H9 (cell line): ENCODE measurements at regions not wholly inside any gene's neighbourhood (a gene's known extent, or its start where the extent isn't known, plus 50 kb on each side); places are given as distances from the start of the nearest gene placed in this dataset.

Experiments
- DNase-seq: peaks from one replicate; pipeline ENCODE4 v3.0.0-alpha.2; 2017
- H2AFZ ChIP-seq: one replicate; pipeline ENCODE4 v1.6.1; 2013; ENCODE audit warnings: mild to moderate bottlenecking, low read length, control low read depth, moderate library complexity
- H2AK5ac ChIP-seq: 2 replicates; pipeline ENCODE4 v1.6.1; 2013; ENCODE audit warnings: low read length, control low read depth, mixed read lengths; ENCODE audit not compliant: insufficient read length
- H2BK120ac ChIP-seq: one replicate; pipeline ENCODE4 v1.6.1; 2013; ENCODE audit warnings: low read depth, mild to moderate bottlenecking, low read length, control low read depth, inconsistent platforms; ENCODE audit not compliant: poor library complexity, severe bottlenecking
- H2BK12ac ChIP-seq: 2 replicates; pipeline ENCODE4 v1.6.1; 2013; ENCODE audit warnings: low read length, control low read depth, mixed read lengths, low read depth; ENCODE audit not compliant: insufficient read length
- H2BK15ac ChIP-seq: 2 replicates; pipeline ENCODE4 v1.6.1; 2013; ENCODE audit warnings: low read depth, low read length, control low read depth
- H2BK20ac ChIP-seq: one replicate; pipeline ENCODE4 v1.6.1; 2013; ENCODE audit warnings: low read depth, mild to moderate bottlenecking, low read length, control low read depth, inconsistent platforms; ENCODE audit not compliant: poor library complexity, severe bottlenecking
- H2BK5ac ChIP-seq: 2 replicates; pipeline ENCODE4 v1.6.1; 2013; ENCODE audit warnings: low read length, control low read depth, mixed read lengths; ENCODE audit not compliant: insufficient read length
- H3K14ac ChIP-seq: 2 replicates; pipeline ENCODE4 v1.6.1; 2013; ENCODE audit warnings: low read length, control low read depth; ENCODE audit not compliant: insufficient read depth
- H3K18ac ChIP-seq: 2 replicates; pipeline ENCODE4 v1.6.1; 2013; ENCODE audit warnings: low read depth, mild to moderate bottlenecking, mixed read lengths, low read length, control low read depth; ENCODE audit not compliant: insufficient read length
- H3K23ac ChIP-seq: 2 replicates; pipeline ENCODE4 v1.6.1; 2013; ENCODE audit warnings: low read length, control low read depth, mixed read lengths, low read depth; ENCODE audit not compliant: insufficient read length
- H3K23me2 ChIP-seq: 2 replicates; pipeline ENCODE4 v1.6.1; 2013; ENCODE audit warnings: low read depth, mild to moderate bottlenecking, mixed read lengths, low read length, control low read depth; ENCODE audit not compliant: insufficient read length, poor library complexity, severe bottlenecking
- H3K27ac ChIP-seq: 2 replicates; pipeline ENCODE4 v1.5.1; 2013; ENCODE audit warnings: low read length, control low read depth, mixed read lengths, low read depth; ENCODE audit not compliant: insufficient read length
- H3K27me3 ChIP-seq: 2 replicates; pipeline ENCODE4 v1.6.1; 2013; ENCODE audit warnings: low read length, control low read depth, inconsistent platforms; ENCODE audit not compliant: insufficient read depth
- H3K4ac ChIP-seq: 2 replicates; pipeline ENCODE4 v1.6.1; 2013; ENCODE audit warnings: low read depth, mild to moderate bottlenecking, control low read depth, inconsistent platforms, low read length, moderate library complexity
- H3K4me1 ChIP-seq: 2 replicates; pipeline ENCODE4 v1.6.1; 2013; ENCODE audit warnings: low read length, control low read depth, inconsistent platforms; ENCODE audit not compliant: insufficient read depth
- H3K4me2 ChIP-seq: 2 replicates; pipeline ENCODE4 v1.6.1; 2013; ENCODE audit warnings: low read length, control low read depth, mixed read lengths; ENCODE audit not compliant: insufficient read length, insufficient read depth
- H3K56ac ChIP-seq: 2 replicates; pipeline ENCODE4 v1.6.1; 2013; ENCODE audit warnings: low read depth, mild to moderate bottlenecking, mixed read lengths, low read length, control low read depth; ENCODE audit not compliant: insufficient read length
- H3K79me1 ChIP-seq: 2 replicates; pipeline ENCODE4 v1.6.1; 2013; ENCODE audit warnings: low read depth, mild to moderate bottlenecking, moderate library complexity, low read length, control low read depth, inconsistent platforms; ENCODE audit not compliant: insufficient read depth, poor library complexity, severe bottlenecking
- H3K79me2 ChIP-seq: 2 replicates; pipeline ENCODE4 v1.6.1; 2013; ENCODE audit warnings: low read length, control low read depth, inconsistent platforms; ENCODE audit not compliant: insufficient read depth
- H3K9ac ChIP-seq: 2 replicates; pipeline ENCODE4 v1.6.1; 2013; ENCODE audit warnings: low read length, control low read depth, mixed read lengths; ENCODE audit not compliant: insufficient read length; ENCODE audit errors: extremely low read depth
- H3K9me3 ChIP-seq: one replicate; pipeline ENCODE4 v1.6.1; 2013; ENCODE audit warnings: low read depth, low read length, inconsistent platforms; ENCODE audit not compliant: control insufficient read depth
- H3T11ph ChIP-seq: one replicate; pipeline ENCODE4 v1.6.1; 2013; ENCODE audit warnings: mild to moderate bottlenecking, low read length, control low read depth, inconsistent platforms
- H4K20me1 ChIP-seq: one replicate; pipeline ENCODE4 v1.6.1; 2013; ENCODE audit not compliant: control insufficient read depth, insufficient read length, insufficient read depth
- H4K5ac ChIP-seq: 2 replicates; pipeline ENCODE4 v1.6.1; 2013; ENCODE audit warnings: low read depth, mild to moderate bottlenecking, mixed read lengths, low read length, control low read depth; ENCODE audit not compliant: insufficient read length
- H4K8ac ChIP-seq: replicated peaks from 2 replicates; pipeline ENCODE4 v1.6.1; 2013; ENCODE audit warnings: low read length, control low read depth, mixed read lengths, low read depth; ENCODE audit not compliant: insufficient read length
- H4K91ac ChIP-seq: 2 replicates; pipeline ENCODE4 v1.6.1; 2013; ENCODE audit warnings: low read depth, mild to moderate bottlenecking, moderate library complexity, mixed read lengths, low read length, control low read depth; ENCODE audit not compliant: insufficient read length
- H3K27ac Mint-ChIP-seq, 3 experiments: 2 replicates in 2 of 3; 3 replicates in 1 of 3; pipeline ENCODE4 v1.8.0; 2020 to 2021; ENCODE audit warnings: mixed read lengths in 3 of 3, mild to moderate bottlenecking in 1 of 3, moderate library complexity in 1 of 3
- H3K27me3 Mint-ChIP-seq: 2 replicates; pipeline ENCODE4 v1.8.0; 2021; ENCODE audit warnings: low read depth, mild to moderate bottlenecking, moderate library complexity, mixed read lengths
- H3K36me3 Mint-ChIP-seq, 3 experiments: 2 replicates in 2 of 3; 3 replicates in 1 of 3; pipeline ENCODE4 v1.8.0; 2020 to 2021; ENCODE audit warnings: low read depth in 3 of 3, mixed read lengths in 3 of 3; ENCODE audit not compliant: insufficient read depth in 1 of 3
- H3K4me1 Mint-ChIP-seq, 2 experiments: 2 replicates each; pipeline ENCODE4 v1.8.0; 2020; ENCODE audit warnings: mixed read lengths in 2 of 2
- H3K4me3 Mint-ChIP-seq, 2 experiments: 2 replicates in 1 of 2; 3 replicates in 1 of 2; pipeline ENCODE4 v1.8.0; 2020 to 2021; ENCODE audit warnings: mild to moderate bottlenecking in 2 of 2, mixed read lengths in 2 of 2, moderate library complexity in 1 of 2
- H3K9me3 Mint-ChIP-seq, 2 experiments: 2 replicates in 1 of 2; 3 replicates in 1 of 2; pipeline ENCODE4 v1.8.0; 2020; ENCODE audit warnings: mild to moderate bottlenecking in 2 of 2, mixed read lengths in 2 of 2, moderate library complexity in 1 of 2
- CTCF ChIP-seq: fragments of 200-600 bp; sonication (generic); conservative IDR thresholded peaks from 3 replicates; pipeline ENCODE4 v1.8.0; 2021; ENCODE audit warnings: antibody characterized with exemption, mild to moderate bottlenecking
- WGBS: extraction: QIAGEN DNeasy Blood & Tissue Kit; methylation state at CpG from one replicate; pipeline ENCODE4 v1.1.7; 2013; ENCODE audit warnings: missing lambda C conversion rate, low lambda C conversion rate, mixed read lengths; ENCODE audit not compliant: insufficient read length; ENCODE audit errors: extremely low coverage; 5-methylcytosine and 5-hydroxymethylcytosine counted together

DNA sequence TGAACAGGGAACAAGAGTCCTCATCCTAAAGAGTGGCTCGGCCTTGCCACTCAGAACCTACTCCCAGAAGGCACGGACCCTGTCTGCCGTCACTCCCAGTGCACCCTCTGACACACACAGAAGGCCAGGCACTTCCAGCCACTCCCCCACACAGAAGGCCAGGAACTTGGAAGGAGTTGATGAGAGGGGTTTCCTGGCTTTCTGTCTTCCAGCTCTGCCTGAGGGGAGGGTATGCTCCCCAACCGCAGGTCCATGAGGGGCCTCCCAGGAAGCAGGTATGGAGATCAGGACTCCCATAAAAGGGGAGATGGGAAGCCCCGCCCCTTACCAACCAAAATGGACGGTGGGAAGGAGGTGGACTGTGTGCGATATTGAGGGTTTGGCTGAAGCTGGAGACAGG is 247.6 kb upstream of the IRX4 start:
- no CpG with 5 or more reads among the region's 7 CpGs for WGBS
- DNase-seq: no peak
- Histone ChIP-seq H2BK120ac (no peak overlapping the region), H4K8ac (no peak overlapping the region), H4K20me1 (no peaks in the 10 kb centered on the region), H3K4ac (no peak overlapping the region), H2BK12ac (no peak overlapping the region), H2BK15ac (no peak overlapping the region), H3K27me3 (no peaks in the 10 kb centered on the region), H2AFZ (no peak overlapping the region), H3K4me2 (no peak overlapping the region), H4K5ac (no peak overlapping the region), H2BK20ac (no peak overlapping the region), H3K27ac (no peak overlapping the region), H3K9me3 (no peaks in the 10 kb centered on the region), H3K9ac (no peak overlapping the region), H3K79me1 (no peaks in the 10 kb centered on the region), H3K23ac (no peak overlapping the region), H2AK5ac (no peak overlapping the region), H3K23me2 (no peaks in the 10 kb centered on the region), H3K4me1 (no peaks in the 10 kb centered on the region; the same call in 1 of the 2 replicates), H2BK5ac (no peak overlapping the region), H3K79me2 (no peaks in the 10 kb centered on the region), H3K18ac (no peak overlapping the region), H3K56ac (no peak overlapping the region), H3T11ph (no peak overlapping the region), H3K14ac (no peak overlapping the region), H4K91ac (no peak overlapping the region)
- H3K4me1 Mint-ChIP-seq: peaks cover 0 to 4% of the 10 kb centered on the region in 2 experiments; a peak in 1 of 4 replicates
- peaks cover 3% of the 10 kb centered on the region for H3K27me3 Mint-ChIP-seq
- TF ChIP-seq CTCF: no peak
- H3K9me3 Mint-ChIP-seq: no peaks in the 10 kb centered on the region
- no peak overlapping the region for H3K4me3 Mint-ChIP-seq
- no peak overlapping the region for H3K27ac Mint-ChIP-seq
- H3K36me3 Mint-ChIP-seq: no peaks in the 10 kb centered on the region
